Fibroblast of lung (primary cell): ENCODE measurements at regions not wholly inside any gene's neighbourhood (a gene's known extent, or its start where the extent isn't known, plus 50 kb on each side); places are given as distances from the start of the nearest gene placed in this dataset.

ENCODE experiments used
- DNase-seq, 2 donors: peaks; one replicate each; pipeline versions ENCODE4 v3.0.0 to v3.0.0-alpha.2; 2010; ENCODE audit warnings: low read depth in 2 of 2
- H2AFZ ChIP-seq: 2 replicates; pipeline ENCODE4 v1.5.1; 2012; ENCODE audit warnings: low read length, control low read depth, inconsistent platforms
- H3K27ac ChIP-seq: 2 replicates; pipeline ENCODE4 v1.5.1; 2011; ENCODE audit warnings: low read length, control low read depth; ENCODE audit not compliant: insufficient read depth
- H3K27me3 ChIP-seq: 2 replicates; pipeline ENCODE4 v1.5.1; 2011; ENCODE audit warnings: mild to moderate bottlenecking, low read length; ENCODE audit not compliant: control insufficient read depth, insufficient read depth
- H3K36me3 ChIP-seq: 2 replicates; pipeline ENCODE4 v1.5.1; 2011; ENCODE audit warnings: low read length; ENCODE audit not compliant: control insufficient read depth, insufficient read depth
- H3K4me1 ChIP-seq: 2 replicates; pipeline ENCODE4 v1.5.1; 2011; ENCODE audit warnings: low read length; ENCODE audit not compliant: control insufficient read depth, insufficient read depth; ENCODE audit errors: extremely low read depth
- H3K4me2 ChIP-seq: 2 replicates; pipeline ENCODE4 v1.5.1; 2011; ENCODE audit warnings: low read length, control low read depth; ENCODE audit not compliant: insufficient read depth; ENCODE audit errors: extremely low read depth
- H3K4me3 ChIP-seq, 4 experiments: fragments of 200-600 bp in 1 of 4; sonication (generic) in 1 of 4; replicated peaks in 1 of 4; 2 replicates each; pipeline ENCODE4 v1.5.1; 2011 to 2016; ENCODE audit warnings: low read length in 4 of 4, low read depth in 3 of 4, mild to moderate bottlenecking in 3 of 4, control low read depth in 2 of 4, inconsistent platforms in 1 of 4, mixed read lengths in 1 of 4; ENCODE audit not compliant: insufficient read depth in 1 of 4; ENCODE audit errors: control extremely low read depth in 1 of 4
- H3K79me2 ChIP-seq: 2 replicates; pipeline ENCODE4 v1.5.1; 2012; ENCODE audit warnings: mild to moderate bottlenecking, low read length, inconsistent platforms; ENCODE audit not compliant: control insufficient read depth, insufficient read depth
- H3K9ac ChIP-seq: 2 replicates; pipeline ENCODE4 v1.5.1; 2011; ENCODE audit warnings: mild to moderate bottlenecking, low read length, control low read depth; ENCODE audit not compliant: insufficient read depth
- H3K9me3 ChIP-seq: 2 replicates; pipeline ENCODE4 v1.5.1; 2012; ENCODE audit warnings: low read depth, low read length; ENCODE audit not compliant: control insufficient read depth, insufficient read depth
- H4K20me1 ChIP-seq: 2 replicates; pipeline ENCODE4 v1.5.1; 2011; ENCODE audit warnings: low read length; ENCODE audit not compliant: control insufficient read depth, insufficient read depth; ENCODE audit errors: extremely low read depth
- CTCF ChIP-seq, 2 donors: IDR thresholded peaks in 1 of 2; conservative IDR thresholded peaks in 1 of 2; 1 replicate in 1 of 2; 2 replicates in 1 of 2; pipeline ENCODE4 v1.5.1; 2011 to 2012; ENCODE audit warnings: low read length in 2 of 2, control low read depth in 1 of 2, inconsistent platforms in 1 of 2, low read depth in 1 of 2, mild to moderate bottlenecking in 1 of 2
- EZH2 ChIP-seq: IDR thresholded peaks from 2 replicates; pipeline ENCODE4 v1.5.1; 2012; ENCODE audit warnings: low read length, control low read depth, mild to moderate bottlenecking; ENCODE audit errors: missing control alignments

- Histone ChIP-seq H3K27ac (no peak overlapping the region), H4K20me1 (no peaks in the 10 kb centered on the region), H3K4me3 (no peak overlapping the region), H3K9ac (no peak overlapping the region), H3K79me2 (no peaks in the 10 kb centered on the region), H3K9me3 (no peaks in the 10 kb centered on the region), H2AFZ (no peak overlapping the region), H3K4me2 (peak overlapping the region; percentile 49), H3K27me3 (no peaks in the 10 kb centered on the region), H3K36me3 (no peaks in the 10 kb centered on the region), H3K4me1 (no peaks in the 10 kb centered on the region)
- DNase-seq = peak; percentile 11 to 30
- TF ChIP-seq EZH2 = no peak
- TF ChIP-seq CTCF (conservative IDR thresholded peaks at IDR 0.05 in 1 of 2, IDR thresholded peaks at IDR 0.05 in 1 of 2; ENCODE audit: low read depth in 1 of 2, low read length in 2 of 2) = no peak
Observed at GRCh38 chr18:24868760-24869237, 408.4 kb downstream of the HRH4 start.

DNA sequence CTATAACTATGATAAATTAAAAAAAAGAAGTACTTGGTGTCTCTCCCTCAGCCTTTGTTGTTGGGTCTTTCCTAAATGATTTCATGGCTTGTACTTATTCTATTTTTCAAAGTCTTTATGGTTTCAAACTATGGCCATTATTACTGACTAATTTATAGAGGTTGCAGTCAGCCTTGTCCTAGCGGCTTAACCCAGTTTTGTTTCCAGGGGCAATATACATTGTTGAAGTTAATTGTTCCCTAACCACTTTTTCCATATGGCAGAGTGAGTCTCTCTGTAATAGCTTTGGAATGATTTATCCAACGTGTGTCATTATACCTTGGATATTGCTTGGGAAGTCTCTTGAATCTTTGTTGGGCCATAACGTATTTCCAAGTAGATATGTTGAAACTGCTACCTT, 408.8 kb downstream of the HRH4 start:
- Histone ChIP-seq H3K4me1 (no peaks in the 10 kb centered on the region), H3K27me3 (no peaks in the 10 kb centered on the region), H3K36me3 (no peaks in the 10 kb centered on the region), H3K4me2 (peak overlapping the region; percentile 49), H3K27ac (no peak overlapping the region), H2AFZ (no peak overlapping the region), H3K9me3 (no peaks in the 10 kb centered on the region), H3K9ac (no peak overlapping the region), H4K20me1 (no peaks in the 10 kb centered on the region), H3K79me2 (no peaks in the 10 kb centered on the region), H3K4me3 (no peak overlapping the region)
- TF ChIP-seq EZH2 = no peak
- no peak for TF ChIP-seq CTCF (conservative IDR thresholded peaks at IDR 0.05 in 1 of 2, IDR thresholded peaks at IDR 0.05 in 1 of 2; ENCODE audit: low read depth in 1 of 2, low read length in 2 of 2)
- DNase-seq = no peak

GRCh38 chr18:24875286-24875685, 414.8 kb downstream of the HRH4 start:
- H3K79me2 ChIP-seq = no peaks in the 10 kb centered on the region
- TF ChIP-seq CTCF (conservative IDR thresholded peaks at IDR 0.05 in 1 of 2, IDR thresholded peaks at IDR 0.05 in 1 of 2; ENCODE audit: low read depth in 1 of 2, low read length in 2 of 2) = no peak
- no peak for TF ChIP-seq EZH2
- no peak for DNase-seq
- no peak overlapping the region for H3K27ac ChIP-seq
- H3K9ac ChIP-seq = no peak overlapping the region
- no peaks in the 10 kb centered on the region for H3K4me1 ChIP-seq
- no peaks in the 10 kb centered on the region for H3K36me3 ChIP-seq
- no peaks in the 10 kb centered on the region for H4K20me1 ChIP-seq
- H3K4me2 ChIP-seq = no peak overlapping the region
- no peak overlapping the region for H3K4me3 ChIP-seq
- no peaks in the 10 kb centered on the region for H3K27me3 ChIP-seq
- no peak overlapping the region for H2AFZ ChIP-seq
- no peaks in the 10 kb centered on the region for H3K9me3 ChIP-seq
